ENCODE measurements at regions not wholly inside any gene's neighbourhood (a gene's known extent, or its start where the extent isn't known, plus 50 kb on each side); places are given as distances from the start of the nearest gene placed in this dataset.

- Mint-ChIP-seq H3K9me3 (peaks cover 0 to 2% of the 10 kb centered on the region in 2 donors), H3K36me3 (no peaks in the 10 kb centered on the region)
- ATAC-seq (replicated peaks): no peak
Measured at GRCh38 chr10:76763376-76763775, 874.2 kb downstream of the KCNMA1 start.

GRCh38 chr10:76759681-76760080 is 877.9 kb downstream of the KCNMA1 start:
- DNase-seq (no peak), ATAC-seq (replicated peaks) (no peak)
- Mint-ChIP-seq H3K4me1 (no peaks in the 10 kb centered on the region), H3K4me3 (no peak overlapping the region), H3K9me3 (peaks cover 0 to 2% of the 10 kb centered on the region in 2 donors), H3K36me3 (no peaks in the 10 kb centered on the region), H3K27me3 (no peaks in the 10 kb centered on the region), H3K27ac (no peak overlapping the region)

More at GRCh38 chr10:76763376-76763775, 874.2 kb downstream of the KCNMA1 start:
- no peak for DNase-seq
- Mint-ChIP-seq H3K4me1 (no peaks in the 10 kb centered on the region), H3K4me3 (no peak overlapping the region), H3K27ac (no peak overlapping the region), H3K27me3 (no peaks in the 10 kb centered on the region)

- DNase-seq (no peak), ATAC-seq (replicated peaks) (no peak)
- no peaks in the 10 kb centered on the region for H3K4me1 Mint-ChIP-seq
- H3K27ac Mint-ChIP-seq: no peak overlapping the region
- no peaks in the 10 kb centered on the region for H3K9me3 Mint-ChIP-seq
- H3K27me3 Mint-ChIP-seq: no peaks in the 10 kb centered on the region
- no peaks in the 10 kb centered on the region for H3K36me3 Mint-ChIP-seq
- H3K4me3 Mint-ChIP-seq: no peak overlapping the region
Measured at GRCh38 chr10:76743169-76743568, 894.4 kb downstream of the KCNMA1 start.

- Mint-ChIP-seq H3K4me1 (no peaks in the 10 kb centered on the region), H3K4me3 (no peak overlapping the region), H3K27ac (no peak overlapping the region), H3K36me3 (no peaks in the 10 kb centered on the region), H3K9me3 (no peaks in the 10 kb centered on the region), H3K27me3 (no peaks in the 10 kb centered on the region)
- ATAC-seq (replicated peaks) (no peak), DNase-seq (no peak)
Measured at GRCh38 chr10:76740514-76740913, 897.1 kb downstream of the KCNMA1 start.

- DNase-seq: no peak
- Mint-ChIP-seq H3K27me3 (no peaks in the 10 kb centered on the region), H3K4me3 (no peak overlapping the region), H3K4me1 (no peaks in the 10 kb centered on the region), H3K36me3 (no peaks in the 10 kb centered on the region), H3K9me3 (no peaks in the 10 kb centered on the region), H3K27ac (no peak overlapping the region)
- no peak for ATAC-seq (replicated peaks)
Measured at GRCh38 chr10:76738991-76739390, 898.6 kb downstream of the KCNMA1 start.

GRCh38 chr10:76736815-76737618 is 900.6 kb downstream of the KCNMA1 start:
- DNase-seq: no peak
- Mint-ChIP-seq H3K36me3 (peaks cover 0 to under 1% of the 10 kb centered on the region in 2 donors), H3K27me3 (no peaks in the 10 kb centered on the region), H3K9me3 (peaks cover 2 to 4% of the 10 kb centered on the region in 2 donors), H3K4me1 (no peaks in the 10 kb centered on the region), H3K27ac (no peak overlapping the region), H3K4me3 (no peak overlapping the region)
- no peak for ATAC-seq (replicated peaks)

- no peak for DNase-seq
- H3K27ac Mint-ChIP-seq: no peak overlapping the region
- H3K36me3 Mint-ChIP-seq: peaks cover 0 to 2% of the 10 kb centered on the region in 2 donors
- no peaks in the 10 kb centered on the region for H3K4me1 Mint-ChIP-seq
- no peak for ATAC-seq (replicated peaks)
- no peaks in the 10 kb centered on the region for H3K27me3 Mint-ChIP-seq
- peaks cover 6 to 7% of the 10 kb centered on the region in 2 donors for H3K9me3 Mint-ChIP-seq
- H3K4me3 Mint-ChIP-seq: no peak overlapping the region
Measured at GRCh38 chr10:76736392-76736791, 901.2 kb downstream of the KCNMA1 start.

- Mint-ChIP-seq H3K4me3 (no peak overlapping the region), H3K4me1 (no peaks in the 10 kb centered on the region), H3K27me3 (no peaks in the 10 kb centered on the region), H3K27ac (no peak overlapping the region), H3K36me3 (peaks cover 0 to 2% of the 10 kb centered on the region in 2 donors), H3K9me3 (peaks cover 9 to 10% of the 10 kb centered on the region in 2 donors)
- no peak for DNase-seq
- no peak for ATAC-seq (replicated peaks)
Measured at GRCh38 chr10:76735866-76736265, 901.7 kb downstream of the KCNMA1 start.

GRCh38 chr10:76733441-76733936 is 904.1 kb downstream of the KCNMA1 start:
- no peak for DNase-seq
- Mint-ChIP-seq H3K4me3 (no peak overlapping the region), H3K36me3 (peaks cover 0 to 2% of the 10 kb centered on the region in 2 donors), H3K9me3 (peaks cover 13% of the 10 kb centered on the region in 2 donors), H3K27ac (no peak overlapping the region), H3K4me1 (no peaks in the 10 kb centered on the region), H3K27me3 (no peaks in the 10 kb centered on the region)
- no peak for ATAC-seq (replicated peaks)

- Mint-ChIP-seq H3K36me3 (peaks cover 0 to 2% of the 10 kb centered on the region in 2 donors), H3K4me3 (no peak overlapping the region), H3K9me3 (peaks cover 13% of the 10 kb centered on the region in 2 donors), H3K27me3 (no peaks in the 10 kb centered on the region), H3K4me1 (no peaks in the 10 kb centered on the region), H3K27ac (no peak overlapping the region)
- no peak for ATAC-seq (replicated peaks)
- no peak for DNase-seq
Measured at GRCh38 chr10:76732306-76732705, 905.3 kb downstream of the KCNMA1 start.

- Mint-ChIP-seq H3K4me3 (no peak overlapping the region), H3K4me1 (no peaks in the 10 kb centered on the region), H3K9me3 (peaks cover 13% of the 10 kb centered on the region in 2 donors), H3K27ac (no peak overlapping the region), H3K27me3 (no peaks in the 10 kb centered on the region), H3K36me3 (peaks cover 0 to 2% of the 10 kb centered on the region in 2 donors)
- no peak for ATAC-seq (replicated peaks)
- DNase-seq: no peak
Measured at GRCh38 chr10:76729841-76730487, 907.6 kb downstream of the KCNMA1 start.

GRCh38 chr10:76729346-76729745 is 908.3 kb downstream of the KCNMA1 start:
- H3K4me1 Mint-ChIP-seq: no peaks in the 10 kb centered on the region
- DNase-seq (no peak), ATAC-seq (replicated peaks) (no peak)
- H3K9me3 Mint-ChIP-seq: peaks cover 13% of the 10 kb centered on the region in 2 donors
- peaks cover 0 to 2% of the 10 kb centered on the region in 2 donors for H3K36me3 Mint-ChIP-seq
- H3K27ac Mint-ChIP-seq: no peak overlapping the region
- no peak overlapping the region for H3K4me3 Mint-ChIP-seq
- no peaks in the 10 kb centered on the region for H3K27me3 Mint-ChIP-seq

- Mint-ChIP-seq H3K9me3 (peaks cover 10 to 12% of the 10 kb centered on the region in 2 donors), H3K4me3 (no peak overlapping the region), H3K27me3 (no peaks in the 10 kb centered on the region), H3K27ac (no peak overlapping the region), H3K4me1 (no peaks in the 10 kb centered on the region), H3K36me3 (peaks cover 0 to 2% of the 10 kb centered on the region in 2 donors)
- DNase-seq: no peak
- no peak for ATAC-seq (replicated peaks)
Measured at GRCh38 chr10:76727038-76727437, 910.6 kb downstream of the KCNMA1 start.

GRCh38 chr10:76723844-76724243 is 913.8 kb downstream of the KCNMA1 start:
- no peak for DNase-seq
- Mint-ChIP-seq H3K36me3 (no peaks in the 10 kb centered on the region), H3K4me3 (no peak overlapping the region), H3K4me1 (no peaks in the 10 kb centered on the region), H3K27me3 (no peaks in the 10 kb centered on the region), H3K9me3 (peaks cover 0 to 4% of the 10 kb centered on the region in 2 donors), H3K27ac (no peak overlapping the region)
- no peak for ATAC-seq (replicated peaks)
